Memory B cell (primary cell): ENCODE measurements at regions not wholly inside any gene's neighbourhood (a gene's known extent, or its start where the extent isn't known, plus 50 kb on each side); places are given as distances from the start of the nearest gene placed in this dataset.

Source experiments
- ATAC-seq: fragments of 150-1000 bp; cut with Tn5 transposase; 2 replicates; pipeline ENCODE4 v1.10.0; 2021; ENCODE audit warnings: low read depth, mild to moderate bottlenecking, moderate library complexity
- DNase-seq, 2 donors: peaks; one replicate each; pipeline ENCODE4 v3.0.0; 2022; ENCODE audit warnings: low spot score in 2 of 2
- H3K27ac Mint-ChIP-seq: one replicate; pipeline ENCODE4 v1.8.0; 2022; ENCODE audit warnings: mild to moderate bottlenecking, moderate library complexity, mixed read lengths
- H3K27me3 Mint-ChIP-seq: one replicate; pipeline ENCODE4 v1.8.0; 2022; ENCODE audit warnings: mixed read lengths
- H3K36me3 Mint-ChIP-seq: one replicate; pipeline ENCODE4 v1.8.0; 2022; ENCODE audit warnings: mild to moderate bottlenecking, mixed read lengths
- H3K4me1 Mint-ChIP-seq: one replicate; pipeline ENCODE4 v1.8.0; 2022; ENCODE audit warnings: mixed read lengths
- H3K4me3 Mint-ChIP-seq: one replicate; pipeline ENCODE4 v1.8.0; 2022; ENCODE audit warnings: mild to moderate bottlenecking, moderate library complexity, mixed read lengths
- H3K9me3 Mint-ChIP-seq: one replicate; pipeline ENCODE4 v1.8.0; 2022; ENCODE audit warnings: mixed read lengths

DNA sequence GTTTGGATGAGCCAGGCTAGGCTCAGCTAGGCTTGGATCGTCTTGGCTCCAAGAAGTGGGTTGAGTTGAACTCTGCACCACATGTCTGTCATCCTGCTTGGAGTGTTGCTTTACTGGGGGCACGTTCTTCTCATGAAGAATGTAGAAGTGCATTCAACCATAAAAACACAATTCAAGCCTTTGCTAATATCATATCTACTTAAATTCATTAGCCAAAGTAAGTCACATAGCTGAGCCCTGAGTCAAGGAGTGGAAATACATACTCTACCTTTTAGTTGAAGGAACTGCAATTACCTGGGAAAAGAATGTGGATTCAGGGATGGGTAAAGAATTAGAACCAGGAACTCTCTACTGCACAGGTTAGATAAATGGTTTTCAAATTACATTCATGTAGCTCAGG is 360.4 kb upstream of the KCNH7 start:
- Mint-ChIP-seq H3K4me1 (no peaks in the 10 kb centered on the region), H3K27me3 (no peaks in the 10 kb centered on the region), H3K4me3 (no peak overlapping the region), H3K36me3 (no peaks in the 10 kb centered on the region), H3K9me3 (no peaks in the 10 kb centered on the region), H3K27ac (no peak overlapping the region)
- no peak for ATAC-seq
- DNase-seq, result no peak

DNA sequence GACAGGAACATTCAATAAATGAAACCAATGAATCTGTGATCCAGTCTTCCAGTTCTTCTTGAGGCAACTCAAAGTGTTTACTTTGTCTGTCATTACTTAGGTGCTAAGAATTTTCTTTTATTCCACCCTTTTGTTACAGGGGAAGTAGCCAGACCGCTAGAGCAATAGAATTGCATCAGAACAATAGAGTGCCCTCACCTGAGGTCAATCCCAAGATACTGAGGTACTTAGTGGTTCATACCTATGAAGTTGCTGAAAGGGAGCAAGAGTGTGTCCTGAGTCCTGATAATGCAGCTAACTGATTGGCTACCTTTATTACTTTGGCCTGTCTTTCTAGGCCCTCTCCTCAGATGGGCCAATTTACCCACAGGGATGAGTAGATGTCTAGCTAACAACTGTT is 359.4 kb upstream of the KCNH7 start:
- DNase-seq (no peak), ATAC-seq (no peak)
- H3K9me3 Mint-ChIP-seq, result no peaks in the 10 kb centered on the region
- H3K4me1 Mint-ChIP-seq, result no peaks in the 10 kb centered on the region
- H3K27me3 Mint-ChIP-seq, result no peaks in the 10 kb centered on the region
- no peak overlapping the region for H3K4me3 Mint-ChIP-seq
- H3K27ac Mint-ChIP-seq, result no peak overlapping the region
- H3K36me3 Mint-ChIP-seq, result no peaks in the 10 kb centered on the region

DNA sequence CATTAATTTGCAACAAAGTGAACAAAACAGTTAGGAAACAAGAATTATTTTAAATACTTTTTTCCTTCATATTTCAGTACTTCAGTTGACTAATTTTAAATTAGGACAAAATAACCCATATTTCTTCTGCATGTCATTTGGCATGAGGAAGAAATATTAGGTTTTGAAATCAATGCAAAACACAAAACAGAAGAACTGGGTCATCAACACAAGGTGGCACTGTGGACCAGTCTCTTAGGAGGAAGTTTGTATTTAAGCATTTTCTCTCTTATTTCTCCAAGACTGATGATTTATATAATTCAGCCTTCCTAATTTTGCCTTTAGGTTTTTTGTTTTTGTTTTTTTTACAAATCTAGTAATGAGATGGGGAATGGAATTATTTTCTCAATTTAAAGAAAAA is 352.8 kb upstream of the KCNH7 start:
- ATAC-seq, result no peak
- no peaks in the 10 kb centered on the region for H3K27me3 Mint-ChIP-seq
- DNase-seq, result no peak
- H3K27ac Mint-ChIP-seq, result no peak overlapping the region
- no peaks in the 10 kb centered on the region for H3K9me3 Mint-ChIP-seq
- no peaks in the 10 kb centered on the region for H3K36me3 Mint-ChIP-seq
- no peaks in the 10 kb centered on the region for H3K4me1 Mint-ChIP-seq
- no peak overlapping the region for H3K4me3 Mint-ChIP-seq

GRCh38 chr2:163187995-163188655 is 349.6 kb upstream of the KCNH7 start:
- H3K4me1 Mint-ChIP-seq, result no peaks in the 10 kb centered on the region
- H3K27ac Mint-ChIP-seq, result no peak overlapping the region
- no peaks in the 10 kb centered on the region for H3K27me3 Mint-ChIP-seq
- no peaks in the 10 kb centered on the region for H3K36me3 Mint-ChIP-seq
- DNase-seq, result no peak
- H3K4me3 Mint-ChIP-seq, result no peak overlapping the region
- H3K9me3 Mint-ChIP-seq, result no peaks in the 10 kb centered on the region
- ATAC-seq, result no peak

GRCh38 chr2:163187119-163187518 is 348.6 kb upstream of the KCNH7 start:
- ATAC-seq, result no peak
- Mint-ChIP-seq H3K27ac (no peak overlapping the region), H3K4me1 (no peaks in the 10 kb centered on the region), H3K4me3 (no peak overlapping the region), H3K9me3 (no peaks in the 10 kb centered on the region), H3K36me3 (no peaks in the 10 kb centered on the region), H3K27me3 (no peaks in the 10 kb centered on the region)
- DNase-seq, result no peak

DNA sequence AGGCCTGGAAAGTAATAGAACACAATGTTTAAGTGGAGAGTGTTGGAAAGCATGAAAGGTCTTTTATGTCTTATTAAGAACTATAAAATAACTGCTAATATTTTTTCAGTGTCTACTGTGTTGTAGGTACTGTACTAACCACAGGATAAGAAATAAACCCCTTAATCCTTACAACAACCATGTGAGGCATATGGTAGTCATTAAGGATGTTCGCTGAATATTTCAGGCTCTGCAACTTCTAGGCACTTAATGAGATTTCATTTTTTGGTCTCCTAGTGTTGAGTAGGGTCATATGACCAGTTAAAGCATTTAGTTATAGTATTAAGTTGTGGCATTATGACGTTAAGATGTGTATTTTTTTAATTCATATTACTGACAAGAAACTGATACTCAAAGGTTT is 346.6 kb upstream of the KCNH7 start:
- ATAC-seq (no peak), DNase-seq (no peak)
- H3K27me3 Mint-ChIP-seq, result no peaks in the 10 kb centered on the region
- H3K36me3 Mint-ChIP-seq, result no peaks in the 10 kb centered on the region
- no peaks in the 10 kb centered on the region for H3K4me1 Mint-ChIP-seq
- no peak overlapping the region for H3K4me3 Mint-ChIP-seq
- H3K9me3 Mint-ChIP-seq, result no peaks in the 10 kb centered on the region
- no peak overlapping the region for H3K27ac Mint-ChIP-seq

DNA sequence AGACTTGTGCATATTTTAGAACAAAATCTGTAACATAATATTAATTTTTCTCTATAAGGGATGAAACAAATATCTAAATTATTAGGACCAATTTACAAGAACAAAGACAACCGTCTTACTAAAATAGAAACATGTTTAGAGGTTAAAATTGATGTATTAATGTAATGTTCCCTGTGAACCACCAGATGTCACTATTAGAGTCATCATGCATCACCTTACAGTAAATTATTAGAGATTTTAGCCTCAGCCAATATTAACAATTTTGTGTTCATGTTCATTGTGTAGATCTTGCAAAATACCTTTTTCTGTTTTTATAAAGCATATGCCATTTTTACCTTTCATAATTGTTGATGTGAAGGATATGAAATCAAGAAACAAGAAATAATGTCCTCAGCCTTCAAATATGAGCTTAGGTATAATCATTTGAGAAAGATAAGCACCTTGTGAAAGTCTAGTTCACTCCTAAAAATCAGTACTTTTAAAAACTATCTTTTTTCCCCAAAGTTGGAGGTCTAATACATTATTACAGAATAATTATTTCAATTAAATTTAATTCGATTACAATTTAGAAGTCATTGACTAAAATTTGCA is 344.3 kb upstream of the KCNH7 start:
- Mint-ChIP-seq H3K4me1 (no peaks in the 10 kb centered on the region), H3K27ac (no peak overlapping the region), H3K9me3 (no peaks in the 10 kb centered on the region), H3K27me3 (no peaks in the 10 kb centered on the region), H3K4me3 (no peak overlapping the region), H3K36me3 (no peaks in the 10 kb centered on the region)
- ATAC-seq (no peak), DNase-seq (no peak)

DNA sequence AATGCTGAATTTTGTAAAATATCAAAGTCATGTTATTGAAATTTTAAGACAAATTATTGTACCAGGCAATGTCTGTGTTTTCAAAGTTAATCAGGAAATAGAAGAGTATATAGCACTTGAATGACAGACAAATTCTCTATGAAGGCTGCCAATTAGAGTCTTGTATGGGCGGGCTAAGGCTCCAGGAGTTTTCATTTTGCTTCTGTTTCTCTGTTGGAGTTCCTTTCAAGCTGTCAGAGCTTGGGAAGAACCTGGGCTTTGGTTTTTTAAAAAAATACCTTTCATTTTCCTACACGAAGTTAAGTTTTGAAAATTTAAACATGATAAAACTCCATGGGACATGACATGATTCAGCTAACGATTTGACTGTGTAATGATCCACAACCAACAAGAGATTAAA is 339.0 kb upstream of the KCNH7 start:
- H3K4me3 Mint-ChIP-seq, result no peak overlapping the region
- H3K36me3 Mint-ChIP-seq, result no peaks in the 10 kb centered on the region
- no peak overlapping the region for H3K27ac Mint-ChIP-seq
- H3K9me3 Mint-ChIP-seq, result no peaks in the 10 kb centered on the region
- no peak for ATAC-seq
- no peaks in the 10 kb centered on the region for H3K27me3 Mint-ChIP-seq
- no peak for DNase-seq
- no peaks in the 10 kb centered on the region for H3K4me1 Mint-ChIP-seq

DNA sequence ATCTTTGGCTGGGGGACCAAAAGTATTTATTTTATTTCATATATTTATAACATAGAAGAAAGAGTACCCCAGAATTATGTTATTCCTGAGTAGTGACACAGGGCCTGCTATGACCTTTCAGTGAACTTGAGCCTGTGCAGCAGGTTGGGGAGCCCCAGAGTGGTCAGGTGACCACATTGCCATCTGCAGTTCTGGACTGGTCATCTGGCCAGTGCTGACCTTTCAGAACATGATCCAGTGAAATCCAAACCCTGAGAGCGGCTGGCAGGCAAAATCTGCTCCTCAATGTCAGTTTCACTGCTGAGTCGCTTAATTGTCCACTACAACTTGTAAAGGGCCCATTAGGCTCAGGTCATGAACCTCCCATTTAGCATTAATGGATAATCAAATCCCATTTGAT is 336.7 kb upstream of the KCNH7 start:
- DNase-seq (no peak), ATAC-seq (no peak)
- H3K9me3 Mint-ChIP-seq, result no peaks in the 10 kb centered on the region
- H3K36me3 Mint-ChIP-seq, result no peaks in the 10 kb centered on the region
- no peaks in the 10 kb centered on the region for H3K4me1 Mint-ChIP-seq
- H3K27me3 Mint-ChIP-seq, result no peaks in the 10 kb centered on the region
- H3K27ac Mint-ChIP-seq, result no peak overlapping the region
- no peak overlapping the region for H3K4me3 Mint-ChIP-seq

DNA sequence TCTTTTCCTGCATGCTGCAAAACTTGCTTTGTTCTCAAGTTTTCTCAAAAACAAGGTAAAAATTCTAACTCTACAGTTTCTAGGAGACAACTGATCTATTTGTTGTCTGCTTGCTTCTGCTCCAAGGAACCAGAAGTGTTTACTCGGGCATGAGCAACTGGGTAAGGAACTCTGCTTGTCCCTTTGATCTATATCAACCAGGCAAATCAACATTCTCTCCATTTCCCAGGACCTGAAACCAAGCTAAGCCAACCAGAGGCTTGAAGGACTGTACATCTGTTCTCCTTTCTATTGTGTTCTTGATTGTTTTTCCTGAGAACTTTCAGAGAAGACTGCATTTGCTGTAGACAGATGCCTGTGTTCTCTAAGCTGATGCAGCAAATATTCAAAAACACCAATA is 335.0 kb upstream of the KCNH7 start:
- no peaks in the 10 kb centered on the region for H3K36me3 Mint-ChIP-seq
- no peak overlapping the region for H3K27ac Mint-ChIP-seq
- ATAC-seq (no peak), DNase-seq (no peak)
- no peak overlapping the region for H3K4me3 Mint-ChIP-seq
- no peaks in the 10 kb centered on the region for H3K9me3 Mint-ChIP-seq
- H3K4me1 Mint-ChIP-seq, result no peaks in the 10 kb centered on the region
- H3K27me3 Mint-ChIP-seq, result no peaks in the 10 kb centered on the region

DNA sequence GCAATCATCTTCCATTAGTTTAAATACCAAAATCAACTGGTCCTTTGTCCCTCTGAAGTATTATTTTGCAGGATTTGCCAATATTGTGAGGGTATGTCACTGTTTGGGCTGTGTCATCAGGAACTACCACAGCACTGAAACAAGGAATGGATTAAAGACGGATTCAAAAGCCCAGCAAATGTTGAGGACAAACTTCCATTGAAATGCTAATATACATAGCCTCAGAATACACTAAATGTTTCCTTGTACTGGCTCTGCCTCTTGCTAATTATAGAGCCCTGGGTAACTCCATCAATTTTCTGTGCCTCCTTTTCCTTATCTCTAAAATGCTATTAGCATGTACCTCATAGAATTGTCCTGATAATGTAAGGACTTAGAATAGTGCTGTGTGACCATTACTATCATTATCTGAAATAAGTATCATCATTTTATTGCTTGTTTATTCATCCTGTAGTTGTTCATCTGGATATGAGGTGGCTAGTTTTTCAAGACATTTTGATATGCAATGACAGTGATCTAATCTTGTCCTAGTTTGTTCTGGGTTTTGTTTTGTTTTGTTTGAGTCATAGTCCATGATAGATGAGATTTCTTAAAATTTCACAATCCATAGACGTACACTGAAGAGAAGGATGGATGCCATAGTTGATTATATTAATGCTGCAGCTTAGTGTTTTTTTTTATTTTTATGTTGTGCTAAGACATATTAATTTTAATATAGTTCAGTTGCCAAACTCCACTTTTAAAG is 333.4 kb upstream of the KCNH7 start:
- Mint-ChIP-seq H3K27ac (no peak overlapping the region), H3K4me3 (no peak overlapping the region)
- no peak for ATAC-seq

DNA sequence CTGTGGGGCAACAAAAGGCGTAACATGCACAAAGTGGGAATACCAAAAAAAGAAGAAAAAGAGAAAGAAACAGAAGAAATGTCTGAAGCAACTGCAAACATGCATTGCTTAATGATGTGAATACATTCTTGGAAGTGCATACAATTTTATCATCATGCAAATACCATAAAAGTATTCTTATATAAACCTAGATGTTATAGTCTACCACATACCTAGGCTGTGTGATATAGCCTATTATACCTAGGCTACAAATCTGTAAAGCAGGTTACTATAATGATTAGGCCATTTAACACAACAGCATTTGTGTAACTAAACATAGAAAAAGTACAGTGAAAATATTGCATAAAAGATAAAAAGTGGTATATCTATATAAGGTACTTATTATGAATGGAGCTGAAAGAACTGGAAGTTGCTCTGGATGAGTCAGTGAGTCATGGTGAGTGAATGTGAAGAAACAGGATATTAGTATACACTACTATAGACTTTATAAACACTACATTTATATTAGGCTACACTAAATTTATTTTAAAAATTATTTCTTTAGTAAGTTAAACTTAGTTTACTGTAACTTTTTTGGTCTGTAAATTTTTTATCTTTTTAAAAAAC is 319.4 kb upstream of the KCNH7 start:
- Mint-ChIP-seq H3K27ac (no peak overlapping the region), H3K36me3 (no peaks in the 10 kb centered on the region), H3K4me3 (no peak overlapping the region), H3K27me3 (no peaks in the 10 kb centered on the region), H3K9me3 (no peaks in the 10 kb centered on the region), H3K4me1 (no peaks in the 10 kb centered on the region)
- ATAC-seq (no peak), DNase-seq (no peak)

More for the DNA sequence above, 333.4 kb upstream of the KCNH7 start:
- no peaks in the 10 kb centered on the region for H3K36me3 Mint-ChIP-seq
- no peaks in the 10 kb centered on the region for H3K27me3 Mint-ChIP-seq
- H3K9me3 Mint-ChIP-seq, result no peaks in the 10 kb centered on the region
- DNase-seq, result no peak
- no peaks in the 10 kb centered on the region for H3K4me1 Mint-ChIP-seq

GRCh38 chr2:163157411-163157810 is 318.8 kb upstream of the KCNH7 start:
- DNase-seq (no peak), ATAC-seq (no peak)

DNA sequence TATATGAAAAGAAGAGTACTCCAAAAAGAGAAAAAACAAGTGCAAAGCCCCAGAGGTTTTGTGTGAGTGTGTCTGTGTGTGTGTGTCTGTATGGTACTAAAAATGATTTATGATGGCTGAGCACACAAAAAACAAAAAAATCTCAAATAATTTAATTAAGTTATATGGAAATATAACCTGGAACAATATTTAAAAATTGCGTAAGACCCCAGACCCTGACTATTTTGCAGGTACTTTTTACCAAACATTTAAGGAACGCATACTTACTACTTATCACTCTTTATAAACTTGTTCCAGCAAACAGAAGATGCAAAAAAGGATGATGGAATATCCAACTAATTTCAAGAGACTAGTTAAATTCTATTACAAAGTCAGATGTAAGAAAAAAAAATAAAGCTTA is 317.4 kb upstream of the KCNH7 start:
- H3K27ac Mint-ChIP-seq, result no peak overlapping the region
- DNase-seq (no peak), ATAC-seq (no peak)
- H3K36me3 Mint-ChIP-seq, result no peaks in the 10 kb centered on the region
- H3K4me1 Mint-ChIP-seq, result no peaks in the 10 kb centered on the region
- H3K4me3 Mint-ChIP-seq, result no peak overlapping the region
- H3K27me3 Mint-ChIP-seq, result no peaks in the 10 kb centered on the region
- H3K9me3 Mint-ChIP-seq, result no peaks in the 10 kb centered on the region

More at GRCh38 chr2:163157411-163157810, 318.8 kb upstream of the KCNH7 start:
- Mint-ChIP-seq H3K36me3 (no peaks in the 10 kb centered on the region), H3K4me1 (no peaks in the 10 kb centered on the region), H3K27me3 (no peaks in the 10 kb centered on the region), H3K27ac (no peak overlapping the region), H3K9me3 (no peaks in the 10 kb centered on the region), H3K4me3 (no peak overlapping the region)
